IMR-90 (cell line): ENCODE measurements at regions not wholly inside any gene's neighbourhood (a gene's known extent, or its start where the extent isn't known, plus 50 kb on each side); places are given as distances from the start of the nearest gene placed in this dataset.

Experiments
- ATAC-seq: fragments of 200-7000 bp; cut with Tn5 transposase; 2 replicates; pipeline ENCODE4 v1.9.1; 2020; ENCODE audit warnings: low read depth, mild to moderate bottlenecking, moderate library complexity
- BruUV-seq: library from RNA; stranded (reverse); fragments of 400-500 nt; replicated peaks from 2 replicates; lab custom pipeline; 2021; lab: Mats Ljungman, UMichigan
- CTCF ChIA-PET: fragments of 300-600 bp; formaldehyde crosslinking; extraction: SDS; loops from one replicate; lab custom pipeline; 2021; ENCODE audit warnings: antibody characterized with exemption; lab: Yijun Ruan, JAX
- POLR2A ChIA-PET: fragments of 300-600 bp; sonication (Branson Sonifier 250); formaldehyde crosslinking; loops from one replicate; lab custom pipeline; 2022; ENCODE audit warnings: antibody characterized with exemption; ENCODE audit not compliant: unreplicated experiment; lab: Charles Lee
- DNase-seq: peaks from one replicate; pipeline ENCODE4 v3.0.0; 2013
- H2AFZ ChIP-seq: replicated peaks from 2 replicates; pipeline ENCODE3; 2013; ENCODE audit warnings: low read length, mild to moderate bottlenecking; ENCODE audit not compliant: poor library complexity
- H2AK5ac ChIP-seq: 2 replicates; pipeline ENCODE4 v1.6.1; 2013; ENCODE audit warnings: low read depth, low read length, inconsistent platforms
- H2AK9ac ChIP-seq: replicated peaks from 2 replicates; pipeline ENCODE3; 2013; ENCODE audit warnings: mild to moderate bottlenecking, low read depth, low read length, moderate library complexity; ENCODE audit not compliant: poor library complexity
- H2BK120ac ChIP-seq: 2 replicates; pipeline ENCODE4 v1.6.1; 2013; ENCODE audit warnings: low read depth, low read length, inconsistent platforms
- H2BK15ac ChIP-seq: 3 replicates; pipeline ENCODE4 v1.6.1; 2013; ENCODE audit warnings: low read depth, low read length, inconsistent platforms
- H2BK20ac ChIP-seq: 2 replicates; pipeline ENCODE4 v1.6.1; 2013; ENCODE audit warnings: low read depth, mild to moderate bottlenecking, inconsistent platforms, low read length, moderate library complexity
- H2BK5ac ChIP-seq: 2 replicates; pipeline ENCODE4 v1.6.1; 2013; ENCODE audit warnings: mild to moderate bottlenecking, low read depth, low read length, inconsistent platforms; ENCODE audit not compliant: poor library complexity, severe bottlenecking
- H3K14ac ChIP-seq: replicated peaks from 2 replicates; pipeline ENCODE4 v1.6.1; 2013; ENCODE audit warnings: low read depth, low read length, inconsistent platforms
- H3K18ac ChIP-seq: 2 replicates; pipeline ENCODE4 v1.6.1; 2013; ENCODE audit warnings: low read depth, low read length, control low read depth
- H3K23ac ChIP-seq: 2 replicates; pipeline ENCODE4 v1.6.1; 2013; ENCODE audit warnings: low read depth, low read length, inconsistent platforms
- H3K27ac ChIP-seq: 2 replicates; pipeline ENCODE4 v1.5.1; 2013; ENCODE audit warnings: mild to moderate bottlenecking, control low read depth, low read length; ENCODE audit not compliant: insufficient read depth
- H3K27me3 ChIP-seq: 2 replicates; pipeline ENCODE4 v1.6.1; 2013; ENCODE audit warnings: low read length; ENCODE audit not compliant: control insufficient read depth, insufficient read depth
- H3K36me3 ChIP-seq: 2 replicates; pipeline ENCODE4 v1.6.1; 2013; ENCODE audit warnings: low read length, mixed read lengths; ENCODE audit not compliant: control insufficient read depth, insufficient read depth
- H3K4ac ChIP-seq: 2 replicates; pipeline ENCODE4 v1.6.1; 2013; ENCODE audit warnings: low read depth, low read length, inconsistent platforms
- H3K4me1 ChIP-seq: 2 replicates; pipeline ENCODE4 v1.6.1; 2013; ENCODE audit warnings: low read length, mixed read lengths; ENCODE audit not compliant: control insufficient read depth, insufficient read depth
- H3K4me2 ChIP-seq: 2 replicates; pipeline ENCODE4 v1.6.1; 2013; ENCODE audit warnings: low read depth, mild to moderate bottlenecking, control low read depth, low read length, moderate library complexity
- H3K4me3 ChIP-seq: 2 replicates; pipeline ENCODE4 v1.5.1; 2013; ENCODE audit warnings: low read depth, mild to moderate bottlenecking, control low read depth, low read length, moderate library complexity; ENCODE audit not compliant: insufficient read depth
- H3K56ac ChIP-seq: 2 replicates; pipeline ENCODE4 v1.6.1; 2013; ENCODE audit warnings: low read length, inconsistent platforms; ENCODE audit not compliant: insufficient read depth; ENCODE audit errors: extremely low read depth
- H3K79me1 ChIP-seq, 2 experiments: 2 replicates each; pipeline ENCODE4 v1.6.1; 2013; ENCODE audit warnings: low read length in 2 of 2, inconsistent platforms in 1 of 2, low read depth in 1 of 2
- H3K9ac ChIP-seq: 2 replicates; pipeline ENCODE4 v1.6.1; 2013; ENCODE audit warnings: low read depth, low read length, control low read depth
- H3K9me1 ChIP-seq: 2 replicates; pipeline ENCODE4 v1.6.1; 2013; ENCODE audit warnings: low read length, inconsistent platforms; ENCODE audit not compliant: insufficient read depth
- H3K9me3 ChIP-seq: 2 replicates; pipeline ENCODE4 v1.6.1; 2013; ENCODE audit warnings: low read length; ENCODE audit not compliant: control insufficient read depth, insufficient read depth
- H4K20me1 ChIP-seq: 2 replicates; pipeline ENCODE4 v1.6.1; 2013; ENCODE audit warnings: low read length, inconsistent platforms; ENCODE audit not compliant: insufficient read depth
- H4K5ac ChIP-seq: 2 replicates; pipeline ENCODE4 v1.6.1; 2013; ENCODE audit warnings: mild to moderate bottlenecking, low read depth, low read length, control low read depth
- H4K8ac ChIP-seq, 2 experiments: 2 replicates each; pipeline ENCODE4 v1.6.1; 2013; ENCODE audit warnings: low read depth in 2 of 2, low read length in 2 of 2, control low read depth in 1 of 2, inconsistent platforms in 1 of 2
- H4K91ac ChIP-seq: 2 replicates; pipeline ENCODE4 v1.6.1; 2013; ENCODE audit warnings: low read depth, low read length, inconsistent platforms; ENCODE audit not compliant: insufficient read depth
- BHLHE40 ChIP-seq: fragments of 150-350 bp; IDR thresholded peaks from 2 replicates; pipeline ENCODE4 v1.6.1; 2016; ENCODE audit warnings: mild to moderate bottlenecking, low read depth, low read length
- CEBPB ChIP-seq: IDR thresholded peaks from 2 replicates; pipeline ENCODE4 v1.6.1; 2012; ENCODE audit warnings: low read depth, low read length, improper control_type of control experiment
- CHD1 ChIP-seq: IDR thresholded peaks from 2 replicates; pipeline ENCODE4 v1.6.1; 2012; ENCODE audit warnings: low read depth, low read length, improper control_type of control experiment
- FOS ChIP-seq: fragments of 150-350 bp; IDR thresholded peaks from 2 replicates; pipeline ENCODE4 v1.6.1; 2016; ENCODE audit warnings: low read depth, low read length
- MAFK ChIP-seq: IDR thresholded peaks from 2 replicates; pipeline ENCODE4 v1.6.1; 2012; ENCODE audit warnings: low read depth, low read length, improper control_type of control experiment
- MAZ ChIP-seq: IDR thresholded peaks from 2 replicates; pipeline ENCODE4 v1.6.1; 2012; ENCODE audit warnings: low read depth, mild to moderate bottlenecking, low read length, improper control_type of control experiment, moderate library complexity, borderline replicate concordance
- MXI1 ChIP-seq: IDR thresholded peaks from 2 replicates; pipeline ENCODE4 v1.6.1; 2012; ENCODE audit warnings: low read depth, mild to moderate bottlenecking, low read length, moderate library complexity, borderline replicate concordance
- NFE2L2 ChIP-seq: fragments of 150-350 bp; IDR thresholded peaks from 2 replicates; pipeline ENCODE4 v1.6.1; 2016; ENCODE audit warnings: low read depth, mild to moderate bottlenecking, low read length
- POLR2A ChIP-seq: IDR thresholded peaks from 2 replicates; pipeline ENCODE4 v1.6.1; 2012; ENCODE audit warnings: mild to moderate bottlenecking, low read depth, low read length
- RAD21 ChIP-seq: IDR thresholded peaks from 2 replicates; pipeline ENCODE4 v1.6.1; 2012; ENCODE audit warnings: low read length, improper control_type of control experiment
- RCOR1 ChIP-seq: IDR thresholded peaks from 2 replicates; pipeline ENCODE4 v1.6.1; 2012; ENCODE audit warnings: mild to moderate bottlenecking, low read length, improper control_type of control experiment; ENCODE audit not compliant: insufficient replicate concordance
- RFX5 ChIP-seq: IDR thresholded peaks from 2 replicates; pipeline ENCODE4 v1.8.0; 2012; ENCODE audit warnings: low read depth, mild to moderate bottlenecking, low read length, moderate library complexity
- SMC3 ChIP-seq: fragments of 150-350 bp; IDR thresholded peaks from 2 replicates; pipeline ENCODE4 v1.6.1; 2016; ENCODE audit warnings: low read depth, mild to moderate bottlenecking, antibody characterized with exemption, low read length, moderate library complexity
- USF2 ChIP-seq: fragments of 150-350 bp; IDR thresholded peaks from 2 replicates; pipeline ENCODE4 v1.6.1; 2017; ENCODE audit warnings: mild to moderate bottlenecking, antibody characterized with exemption, low read length, low read depth
- WGBS, 2 experiments: methylation state at CpG; one replicate each; pipeline versions ENCODE4 v1.1.5 to v1.1.7; 2013; ENCODE audit warnings: missing lambda C conversion rate in 2 of 2; ENCODE audit not compliant: insufficient read length in 1 of 2; ENCODE audit errors: extremely low coverage in 2 of 2; 5-methylcytosine and 5-hydroxymethylcytosine counted together
- dilution Hi-C: fragments of 300-500 bp; cut with HindIII; formaldehyde crosslinking; loops from one replicate; pipeline ENCODE4 v1.14.3; 2018; ENCODE audit warnings: low sequenced_read_pairs; ENCODE audit not compliant: unreplicated experiment
- in situ Hi-C: fragments of 300-500 bp; cut with MboI; formaldehyde crosslinking; loops from 3 replicates; pipeline ENCODE4 v1.14.3; 2019; ENCODE audit warnings: low sequenced_read_pairs, inconsistent platforms, mixed read lengths
- intact Hi-C: fragments of 100-400 bp; cut with micrococcal nuclease; formaldehyde crosslinking; loops from 2 replicates; pipeline ENCODE4 v1.10.0; 2022
- TF ChIP-seq, protein P1 (sequence below): conservative IDR thresholded peaks from 2 replicates; pipeline ENCODE4 v1.5.1; 2012; ENCODE audit warnings: mild to moderate bottlenecking, low read depth, low read length, improper control_type of control experiment
- TF ChIP-seq, protein P2 (sequence below): fragments of 150-350 bp; IDR thresholded peaks from 2 replicates; pipeline ENCODE4 v1.6.1; 2016; ENCODE audit warnings: low read depth, mild to moderate bottlenecking, low read length, moderate library complexity, borderline replicate concordance

DNA sequence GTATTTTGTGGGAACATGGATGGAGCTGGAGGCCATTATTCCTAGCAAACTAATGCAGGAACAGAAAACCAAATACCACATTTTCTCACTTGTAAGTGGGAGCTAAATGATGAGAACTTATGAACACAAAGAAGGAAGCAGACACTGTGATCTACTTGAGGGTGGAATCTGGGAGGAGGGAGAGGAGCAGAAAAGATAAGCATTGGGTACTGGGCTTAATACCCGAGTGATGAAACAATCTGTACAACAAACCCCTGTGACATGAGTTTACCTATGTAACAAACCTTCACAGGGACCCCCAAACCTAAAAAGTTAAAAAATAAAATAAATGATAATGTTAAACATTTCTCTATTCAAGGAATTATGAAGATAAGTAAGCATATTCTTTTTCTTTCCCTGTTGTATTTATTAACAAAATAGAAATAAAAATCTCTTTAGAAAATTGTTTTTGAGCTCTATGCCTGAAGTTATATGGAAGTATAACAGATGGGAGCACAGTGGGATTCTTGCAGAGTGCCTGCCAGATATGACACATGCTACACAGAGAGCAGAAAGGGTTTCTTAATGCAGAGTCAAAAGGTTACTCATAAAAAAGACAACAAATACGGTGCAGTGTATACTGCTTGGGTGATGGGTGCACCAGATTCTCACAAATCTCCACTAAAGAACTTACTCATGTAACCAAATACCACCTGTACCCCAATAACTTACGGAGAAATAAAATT is 52.0 kb upstream of the SYNE2 start:
- intact Hi-C loops = loop anchor here (2.0 to 10.0 kb wide), 3 partner anchors 194 to 502 kb away; no protein-coding TSS in a partner anchor

More for the DNA sequence above, 52.0 kb upstream of the SYNE2 start:
- Histone ChIP-seq H3K9me1 (no peaks in the 10 kb centered on the region), H2BK15ac (no peak overlapping the region), H2BK20ac (no peak overlapping the region), H3K56ac (no peak overlapping the region), H3K4ac (no peak overlapping the region), H4K5ac (no peak overlapping the region), H4K91ac (no peak overlapping the region), H3K4me3 (no peak overlapping the region), H2BK120ac (no peak overlapping the region), H2AFZ (no peak overlapping the region), H3K9ac (no peak overlapping the region), H3K4me1 (no peaks in the 10 kb centered on the region), H3K79me1 (no peaks in the 10 kb centered on the region), H3K14ac (no peak overlapping the region), H3K4me2 (no peak overlapping the region), H3K27me3 (peaks cover 2% of the 10 kb centered on the region), H3K18ac (no peak overlapping the region), H2BK5ac (no peak overlapping the region), H2AK5ac (no peak overlapping the region), H4K8ac (no peak overlapping the region), H3K23ac (no peak overlapping the region), H3K9me3 (no peaks in the 10 kb centered on the region), H3K36me3 (no peaks in the 10 kb centered on the region), H3K27ac (no peak overlapping the region), H2AK9ac (no peak overlapping the region), H4K20me1 (no peaks in the 10 kb centered on the region)
- no peak for ATAC-seq
- no TSS peak for BruUV-seq
- no peak for DNase-seq
- ChIA-PET POLR2A (no interaction called here), CTCF (interaction anchor here (0.5 to 0.7 kb wide), 2 partner anchors 23 to 497 kb away, joined by 3 read pairs; no protein-coding TSS in a partner anchor)
- in situ Hi-C loops (no loop called here), dilution Hi-C loops (no loop called here)
- WGBS, 2 experiments = no CpG with 5 or more reads among the region's 3 CpGs
- no peak for TF ChIP-seq RFX5
- no peak for TF ChIP-seq RAD21
- no peak for TF ChIP-seq NFE2L2
- TF ChIP-seq RCOR1 = no peak
- TF ChIP-seq BHLHE40 = no peak
- TF ChIP-seq USF2 = no peak
- no peak for TF ChIP-seq CEBPB
- TF ChIP-seq SMC3 = no peak
- no peak for TF ChIP-seq POLR2A
- TF ChIP-seq, protein P1, sequence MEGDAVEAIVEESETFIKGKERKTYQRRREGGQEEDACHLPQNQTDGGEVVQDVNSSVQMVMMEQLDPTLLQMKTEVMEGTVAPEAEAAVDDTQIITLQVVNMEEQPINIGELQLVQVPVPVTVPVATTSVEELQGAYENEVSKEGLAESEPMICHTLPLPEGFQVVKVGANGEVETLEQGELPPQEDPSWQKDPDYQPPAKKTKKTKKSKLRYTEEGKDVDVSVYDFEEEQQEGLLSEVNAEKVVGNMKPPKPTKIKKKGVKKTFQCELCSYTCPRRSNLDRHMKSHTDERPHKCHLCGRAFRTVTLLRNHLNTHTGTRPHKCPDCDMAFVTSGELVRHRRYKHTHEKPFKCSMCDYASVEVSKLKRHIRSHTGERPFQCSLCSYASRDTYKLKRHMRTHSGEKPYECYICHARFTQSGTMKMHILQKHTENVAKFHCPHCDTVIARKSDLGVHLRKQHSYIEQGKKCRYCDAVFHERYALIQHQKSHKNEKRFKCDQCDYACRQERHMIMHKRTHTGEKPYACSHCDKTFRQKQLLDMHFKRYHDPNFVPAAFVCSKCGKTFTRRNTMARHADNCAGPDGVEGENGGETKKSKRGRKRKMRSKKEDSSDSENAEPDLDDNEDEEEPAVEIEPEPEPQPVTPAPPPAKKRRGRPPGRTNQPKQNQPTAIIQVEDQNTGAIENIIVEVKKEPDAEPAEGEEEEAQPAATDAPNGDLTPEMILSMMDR = no peak
- TF ChIP-seq MAZ = no peak
- TF ChIP-seq MXI1 = no peak
- no peak for TF ChIP-seq MAFK
- TF ChIP-seq, protein P2, sequence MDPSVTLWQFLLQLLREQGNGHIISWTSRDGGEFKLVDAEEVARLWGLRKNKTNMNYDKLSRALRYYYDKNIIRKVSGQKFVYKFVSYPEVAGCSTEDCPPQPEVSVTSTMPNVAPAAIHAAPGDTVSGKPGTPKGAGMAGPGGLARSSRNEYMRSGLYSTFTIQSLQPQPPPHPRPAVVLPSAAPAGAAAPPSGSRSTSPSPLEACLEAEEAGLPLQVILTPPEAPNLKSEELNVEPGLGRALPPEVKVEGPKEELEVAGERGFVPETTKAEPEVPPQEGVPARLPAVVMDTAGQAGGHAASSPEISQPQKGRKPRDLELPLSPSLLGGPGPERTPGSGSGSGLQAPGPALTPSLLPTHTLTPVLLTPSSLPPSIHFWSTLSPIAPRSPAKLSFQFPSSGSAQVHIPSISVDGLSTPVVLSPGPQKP = no peak
- TF ChIP-seq FOS = no peak
- no peak for TF ChIP-seq CHD1
